ENCODE measurements at regions not wholly inside any gene's neighbourhood (a gene's known extent, or its start where the extent isn't known, plus 50 kb on each side); places are given as distances from the start of the nearest gene placed in this dataset.

GRCh38 chr18:24538414-24539264 is 78.2 kb downstream of the HRH4 start:
- TF ChIP-seq CTCF (IDR thresholded peaks at IDR 0.05) (no peak), POLR2AphosphoS5 (IDR thresholded peaks at IDR 0.05; ENCODE audit: low read depth, low read length) (no peak)
